ENCODE measurements at regions not wholly inside any gene's neighbourhood (a gene's known extent, or its start where the extent isn't known, plus 50 kb on each side); places are given as distances from the start of the nearest gene placed in this dataset.
A peak's percentile ranks its signal among the peaks of the same experiment; 100 is the strongest.

GRCh38 chr4:56286763-56287162 lies 100.5 kb downstream of the AASDH start:
- H3K4me1 Mint-ChIP-seq (ENCODE audit: low read depth): peaks cover 9% of the 10 kb centered on the region
- DNase-seq (ENCODE audit: low spot score): no peak
- H3K4me3 Mint-ChIP-seq: no peak overlapping the region
- H3K27ac Mint-ChIP-seq: no peak overlapping the region
- H3K27me3 Mint-ChIP-seq (ENCODE audit: low read depth): peaks cover 31% of the 10 kb centered on the region
- no peaks in the 10 kb centered on the region for H3K9me3 Mint-ChIP-seq
- no peaks in the 10 kb centered on the region for H3K36me3 Mint-ChIP-seq (ENCODE audit: low read depth)

DNA sequence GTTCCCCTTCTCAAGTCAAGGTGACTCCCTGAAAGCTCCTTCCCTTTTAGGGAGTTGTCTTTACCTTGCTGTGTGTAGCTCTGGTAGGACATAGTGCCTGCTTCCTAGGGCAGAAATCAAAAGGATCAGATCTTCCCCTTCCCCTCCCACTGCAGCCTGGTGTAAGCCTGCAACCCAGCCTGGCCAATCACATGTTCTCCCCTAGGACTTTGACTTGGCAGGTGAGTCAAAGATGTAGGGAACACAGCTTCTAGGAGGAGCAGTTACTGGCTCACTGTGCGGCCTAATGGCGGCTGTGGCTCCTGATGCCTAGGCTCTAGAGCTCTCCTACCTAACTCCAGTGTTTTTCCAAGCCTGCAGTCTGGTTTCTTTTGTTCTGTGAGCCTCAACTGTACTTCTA lies 103.9 kb downstream of the AASDH start:
- no peak overlapping the region for H3K4me3 Mint-ChIP-seq

GRCh38 chr4:56282004-56282403 lies 105.3 kb downstream of the AASDH start:
- Mint-ChIP-seq H3K9me3 (no peaks in the 10 kb centered on the region), H3K4me1 (ENCODE audit: low read depth) (no peaks in the 10 kb centered on the region), H3K27ac (no peak overlapping the region), H3K4me3 (no peak overlapping the region), H3K36me3 (ENCODE audit: low read depth) (no peaks in the 10 kb centered on the region), H3K27me3 (ENCODE audit: low read depth) (peaks cover 4% of the 10 kb centered on the region)
- DNase-seq (ENCODE audit: low spot score): no peak

More for the DNA sequence above, 103.9 kb downstream of the AASDH start:
- H3K27ac Mint-ChIP-seq: no peak overlapping the region
- H3K36me3 Mint-ChIP-seq (ENCODE audit: low read depth): no peaks in the 10 kb centered on the region
- H3K9me3 Mint-ChIP-seq: no peaks in the 10 kb centered on the region
- peaks cover 8% of the 10 kb centered on the region for H3K27me3 Mint-ChIP-seq (ENCODE audit: low read depth)
- no peaks in the 10 kb centered on the region for H3K4me1 Mint-ChIP-seq (ENCODE audit: low read depth)
- DNase-seq (ENCODE audit: low spot score): no peak

DNA sequence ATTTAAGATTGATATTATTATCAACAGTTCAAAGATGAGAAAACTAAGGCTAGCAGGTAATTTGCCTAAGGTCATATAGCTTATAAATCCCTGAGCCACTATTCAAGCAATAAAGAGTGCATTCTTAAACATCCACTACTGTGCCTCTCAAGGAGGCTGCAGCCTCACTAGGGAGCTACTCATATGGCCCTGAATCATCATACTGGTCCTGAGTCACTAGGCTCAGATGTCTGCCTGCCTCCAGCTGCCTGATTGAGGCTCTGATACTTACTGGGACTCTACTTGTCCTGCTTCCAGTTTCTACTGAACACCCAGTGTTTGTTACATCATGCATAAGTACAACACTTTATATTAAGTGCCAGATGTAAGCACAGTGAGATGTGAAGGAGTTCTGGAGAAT lies 110.7 kb downstream of the AASDH start:
- H3K36me3 Mint-ChIP-seq (ENCODE audit: low read depth): no peaks in the 10 kb centered on the region
- H3K4me3 Mint-ChIP-seq: no peak overlapping the region
- peaks cover 18% of the 10 kb centered on the region for H3K27me3 Mint-ChIP-seq (ENCODE audit: low read depth)
- no peaks in the 10 kb centered on the region for H3K9me3 Mint-ChIP-seq
- no peak for DNase-seq (ENCODE audit: low spot score)
- H3K27ac Mint-ChIP-seq: no peak overlapping the region
- H3K4me1 Mint-ChIP-seq (ENCODE audit: low read depth): no peaks in the 10 kb centered on the region

GRCh38 chr4:56273391-56273790 lies 113.9 kb downstream of the AASDH start:
- no peak for DNase-seq (ENCODE audit: low spot score)
- no peak overlapping the region for H3K27ac Mint-ChIP-seq
- H3K4me1 Mint-ChIP-seq (ENCODE audit: low read depth): no peaks in the 10 kb centered on the region
- peaks cover 18% of the 10 kb centered on the region for H3K27me3 Mint-ChIP-seq (ENCODE audit: low read depth)
- no peaks in the 10 kb centered on the region for H3K36me3 Mint-ChIP-seq (ENCODE audit: low read depth)
- H3K4me3 Mint-ChIP-seq: no peak overlapping the region
- no peaks in the 10 kb centered on the region for H3K9me3 Mint-ChIP-seq

GRCh38 chr4:56272927-56273326 lies 114.4 kb downstream of the AASDH start:
- Mint-ChIP-seq H3K9me3 (no peaks in the 10 kb centered on the region), H3K36me3 (ENCODE audit: low read depth) (no peaks in the 10 kb centered on the region), H3K4me1 (ENCODE audit: low read depth) (no peaks in the 10 kb centered on the region), H3K27ac (no peak overlapping the region), H3K4me3 (no peak overlapping the region), H3K27me3 (ENCODE audit: low read depth) (peaks cover 16% of the 10 kb centered on the region)
- DNase-seq (ENCODE audit: low spot score): no peak

GRCh38 chr4:56272003-56272402 lies 115.3 kb downstream of the AASDH start:
- Mint-ChIP-seq H3K27ac (no peak overlapping the region), H3K9me3 (no peaks in the 10 kb centered on the region), H3K4me3 (no peak overlapping the region), H3K4me1 (ENCODE audit: low read depth) (no peaks in the 10 kb centered on the region), H3K27me3 (ENCODE audit: low read depth) (peaks cover 14% of the 10 kb centered on the region), H3K36me3 (ENCODE audit: low read depth) (no peaks in the 10 kb centered on the region)
- DNase-seq (ENCODE audit: low spot score): no peak

- no peaks in the 10 kb centered on the region for H3K9me3 Mint-ChIP-seq
- no peaks in the 10 kb centered on the region for H3K4me1 Mint-ChIP-seq (ENCODE audit: low read depth)
- no peak overlapping the region for H3K27ac Mint-ChIP-seq
- no peak for DNase-seq (ENCODE audit: low spot score)
- no peaks in the 10 kb centered on the region for H3K36me3 Mint-ChIP-seq (ENCODE audit: low read depth)
- H3K27me3 Mint-ChIP-seq (ENCODE audit: low read depth): peaks cover 14% of the 10 kb centered on the region
- H3K4me3 Mint-ChIP-seq: no peak overlapping the region
Observed at GRCh38 chr4:56271131-56271530, 116.2 kb downstream of the AASDH start.

- Mint-ChIP-seq H3K27me3 (ENCODE audit: low read depth) (peaks cover 2% of the 10 kb centered on the region), H3K27ac (no peak overlapping the region), H3K36me3 (ENCODE audit: low read depth) (peaks cover 13% of the 10 kb centered on the region), H3K4me1 (ENCODE audit: low read depth) (no peaks in the 10 kb centered on the region), H3K9me3 (peaks cover 26% of the 10 kb centered on the region), H3K4me3 (no peak overlapping the region)
- no peak for DNase-seq (ENCODE audit: low spot score)
Observed at GRCh38 chr4:56267558-56267957, 119.7 kb downstream of the AASDH start.

GRCh38 chr4:56264873-56265272 lies 122.4 kb downstream of the AASDH start:
- Mint-ChIP-seq H3K27ac (no peak overlapping the region), H3K4me3 (no peak overlapping the region)

GRCh38 chr4:56261027-56261426 lies 126.3 kb downstream of the AASDH start:
- Mint-ChIP-seq H3K27me3 (ENCODE audit: low read depth) (peaks cover 19% of the 10 kb centered on the region), H3K36me3 (ENCODE audit: low read depth) (peaks cover 14% of the 10 kb centered on the region), H3K27ac (no peak overlapping the region), H3K9me3 (peaks cover 34% of the 10 kb centered on the region), H3K4me1 (ENCODE audit: low read depth) (peaks cover 11% of the 10 kb centered on the region), H3K4me3 (no peak overlapping the region)
- peak; percentile 72 for DNase-seq (ENCODE audit: low spot score)

More at GRCh38 chr4:56264873-56265272, 122.4 kb downstream of the AASDH start:
- H3K36me3 Mint-ChIP-seq (ENCODE audit: low read depth): peaks cover 14% of the 10 kb centered on the region
- peaks cover 11% of the 10 kb centered on the region for H3K4me1 Mint-ChIP-seq (ENCODE audit: low read depth)
- H3K27me3 Mint-ChIP-seq (ENCODE audit: low read depth): peaks cover 10% of the 10 kb centered on the region
- no peak for DNase-seq (ENCODE audit: low spot score)
- peaks cover 34% of the 10 kb centered on the region for H3K9me3 Mint-ChIP-seq

- Mint-ChIP-seq H3K4me3 (no peak overlapping the region), H3K27ac (no peak overlapping the region), H3K27me3 (ENCODE audit: low read depth) (peaks cover 19% of the 10 kb centered on the region), H3K36me3 (ENCODE audit: low read depth) (peaks cover 14% of the 10 kb centered on the region), H3K9me3 (peaks cover 34% of the 10 kb centered on the region), H3K4me1 (ENCODE audit: low read depth) (peaks cover 11% of the 10 kb centered on the region)
- DNase-seq (ENCODE audit: low spot score): no peak
Observed at GRCh38 chr4:56260320-56260719, 127.0 kb downstream of the AASDH start.

- Mint-ChIP-seq H3K4me1 (ENCODE audit: low read depth) (peaks cover 11% of the 10 kb centered on the region), H3K4me3 (no peak overlapping the region), H3K9me3 (peaks cover 29% of the 10 kb centered on the region), H3K36me3 (ENCODE audit: low read depth) (peaks cover 13% of the 10 kb centered on the region), H3K27me3 (ENCODE audit: low read depth) (peaks cover 21% of the 10 kb centered on the region), H3K27ac (no peak overlapping the region)
- no peak for DNase-seq (ENCODE audit: low spot score)
Observed at GRCh38 chr4:56259655-56260054, 127.6 kb downstream of the AASDH start.

GRCh38 chr4:56255820-56256219 lies 131.5 kb downstream of the AASDH start:
- Mint-ChIP-seq H3K4me3 (no peak overlapping the region), H3K27ac (no peak overlapping the region), H3K9me3 (no peaks in the 10 kb centered on the region), H3K27me3 (ENCODE audit: low read depth) (peaks cover 25% of the 10 kb centered on the region), H3K4me1 (ENCODE audit: low read depth) (peaks cover 2% of the 10 kb centered on the region), H3K36me3 (ENCODE audit: low read depth) (no peaks in the 10 kb centered on the region)
- DNase-seq (ENCODE audit: low spot score): no peak

DNA sequence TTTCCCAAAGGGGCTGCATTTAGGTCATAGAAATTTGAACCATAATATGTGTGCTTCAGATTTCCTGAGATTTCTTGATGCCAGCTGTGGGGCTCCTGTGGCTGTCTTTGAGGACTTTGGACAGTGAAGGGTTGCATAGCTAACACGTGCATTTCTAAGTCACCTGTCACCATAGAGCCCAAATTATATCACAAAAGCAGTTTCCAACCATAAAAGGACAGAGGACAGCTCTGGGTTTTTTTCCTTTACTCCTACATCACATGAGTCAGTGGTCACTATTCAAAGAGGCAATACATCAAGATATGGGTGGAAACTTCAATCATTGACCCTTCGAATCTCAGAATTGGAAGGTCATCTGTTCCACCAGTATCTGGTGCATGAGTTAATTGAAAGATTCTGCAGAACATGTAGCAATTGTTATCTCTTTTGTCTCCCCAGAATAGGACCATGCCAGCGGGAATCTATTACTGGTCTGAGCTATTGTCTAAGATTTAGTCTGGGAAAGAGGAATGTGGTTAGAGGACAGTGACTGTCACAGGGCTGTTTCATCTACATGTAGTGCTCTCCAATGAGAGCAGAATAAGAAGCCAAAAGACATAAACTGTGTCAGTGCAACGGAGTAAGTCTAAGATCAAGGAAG lies 133.5 kb downstream of the AASDH start:
- H3K27ac Mint-ChIP-seq: no peak overlapping the region
- peaks cover 15% of the 10 kb centered on the region for H3K27me3 Mint-ChIP-seq (ENCODE audit: low read depth)
- no peaks in the 10 kb centered on the region for H3K4me1 Mint-ChIP-seq (ENCODE audit: low read depth)
- no peaks in the 10 kb centered on the region for H3K9me3 Mint-ChIP-seq
- no peaks in the 10 kb centered on the region for H3K36me3 Mint-ChIP-seq (ENCODE audit: low read depth)
- no peak for DNase-seq (ENCODE audit: low spot score)
- no peak overlapping the region for H3K4me3 Mint-ChIP-seq
